K562 (cell line): ENCODE measurements at regions not wholly inside any gene's neighbourhood (a gene's known extent, or its start where the extent isn't known, plus 50 kb on each side); places are given as distances from the start of the nearest gene placed in this dataset.

Source experiments
- ATAC-seq: fragments of 200-7000 bp; cut with Tn5 transposase; 3 replicates; pipeline ENCODE4 v1.9.1; 2020; ENCODE audit warnings: moderate library complexity
- BruUV-seq: library from RNA; stranded (reverse); fragments of 400-500 nt; replicated peaks from 2 replicates; lab custom pipeline; 2021; lab: Mats Ljungman, UMichigan
- CTCF ChIA-PET: fragments of 300-600 bp; formaldehyde crosslinking; extraction: SDS; loops from one replicate; lab custom pipeline; 2021; ENCODE audit warnings: low intra/inter-chr PET ratio; lab: Yijun Ruan, JAX
- POLR2A ChIA-PET: fragments of 300-600, 350-650 bp; sonication (Branson Sonifier 250); formaldehyde crosslinking; extraction: SDS; loops from one replicate; lab custom pipeline; 2021; ENCODE audit warnings: antibody characterized with exemption, inconsistent platforms; lab: Yijun Ruan, JAX
- DNase-seq, 4 experiments: peaks; one replicate each; pipeline versions ENCODE4 v3.0.0 to v3.0.0-alpha.2; 2011 to 2018; ENCODE audit warnings: low spot score in 3 of 4, mixed read lengths in 3 of 4; ENCODE audit errors: extremely low read depth in 1 of 4
- FAIRE-seq: peaks from 2 replicates; lab custom pipeline; 2011; peaks lifted over from hg19 to GRCh38; lab: Jason Lieb, UNC
- H2AFZ ChIP-seq: 2 replicates; pipeline ENCODE4 v1.6.0; 2011; ENCODE audit warnings: low read depth, low read length, control low read depth, inconsistent platforms
- H3K27ac ChIP-seq: fragments of 200-600 bp; 3 replicates; pipeline ENCODE4 v1.8.0; 2011; ENCODE audit warnings: low read depth, mild to moderate bottlenecking, control low read depth, inconsistent platforms, low read length, moderate library complexity, mixed read lengths; ENCODE audit errors: extremely low read depth
- H3K27me3 ChIP-seq, 2 experiments: fragments of 300-600 bp in 1 of 2; 2 replicates in 1 of 2; 3 replicates in 1 of 2; pipeline versions ENCODE4 v1.6.0 to v1.8.0; 2011; ENCODE audit warnings: inconsistent platforms in 2 of 2, low read length in 2 of 2, mild to moderate bottlenecking in 1 of 2, mixed read lengths in 1 of 2, moderate library complexity in 1 of 2; ENCODE audit not compliant: control insufficient read depth in 2 of 2, insufficient read depth in 2 of 2
- H3K36me3 ChIP-seq: fragments of 300-600 bp; 3 replicates; pipeline ENCODE4 v1.8.0; 2011; ENCODE audit warnings: mild to moderate bottlenecking, low read length, inconsistent platforms; ENCODE audit not compliant: control insufficient read depth, insufficient read depth
- H3K4me1 ChIP-seq, 2 experiments: fragments of 200-600 bp in 1 of 2; replicated peaks in 1 of 2; 2 replicates in 1 of 2; 3 replicates in 1 of 2; pipeline versions ENCODE4 v1.5.1 to v1.8.0; 2011; ENCODE audit warnings: inconsistent platforms in 2 of 2, low read length in 2 of 2, mild to moderate bottlenecking in 1 of 2, mixed read lengths in 1 of 2, moderate library complexity in 1 of 2; ENCODE audit not compliant: control insufficient read depth in 2 of 2, insufficient read depth in 2 of 2
- H3K4me2 ChIP-seq: 2 replicates; pipeline ENCODE4 v1.6.1; 2011; ENCODE audit warnings: low read length, control low read depth, inconsistent platforms, mixed read lengths; ENCODE audit not compliant: insufficient read depth
- H3K4me3 ChIP-seq: fragments of 200-600 bp; sonication (generic), shearing (Covaris generic); 2 replicates; pipeline ENCODE4 v1.5.1; 2016; ENCODE audit warnings: control low read depth, inconsistent platforms
- H3K79me2 ChIP-seq: fragments of 200-600 bp; 3 replicates; pipeline ENCODE4 v1.8.0; 2011; ENCODE audit warnings: low read length, inconsistent platforms; ENCODE audit not compliant: control insufficient read depth, insufficient read depth
- H3K9ac ChIP-seq, 2 experiments: 2 replicates each; pipeline versions ENCODE4 v1.6.0 to v1.6.1; 2011; ENCODE audit warnings: low read depth in 2 of 2, low read length in 2 of 2, control low read depth in 1 of 2, inconsistent platforms in 1 of 2, mild to moderate bottlenecking in 1 of 2, mixed read lengths in 1 of 2; ENCODE audit not compliant: insufficient read depth in 1 of 2
- H3K9me1 ChIP-seq: one replicate; pipeline ENCODE4 v1.6.0; 2011; ENCODE audit warnings: inconsistent platforms, mild to moderate bottlenecking, low read length, moderate library complexity; ENCODE audit not compliant: control insufficient read depth, insufficient read depth
- H3K9me3 ChIP-seq: replicated peaks from 2 replicates; pipeline ENCODE4 v1.5.1; 2011; ENCODE audit warnings: low read depth, low read length, inconsistent platforms; ENCODE audit not compliant: control insufficient read depth, insufficient read depth
- H4K20me1 ChIP-seq: replicated peaks from 2 replicates; pipeline ENCODE4 v1.6.1; 2011; ENCODE audit warnings: low read length, inconsistent platforms, mixed read lengths; ENCODE audit not compliant: control insufficient read depth, insufficient read depth
- ATF1 ChIP-seq, 2 experiments: fragments of 450-650 bp in 1 of 2; IDR thresholded peaks; 2 replicates each; pipeline ENCODE4 v1.6.1; 2016; ENCODE audit warnings: missing compliant biosample characterization in 1 of 2, missing genetic modification characterization in 1 of 2
- CXXC5 ChIP-seq: fragments of 250-450 bp; sonication (Bioruptor Pico); IDR thresholded peaks from 2 replicates; pipeline ENCODE4 v1.8.0; 2022; ENCODE audit warnings: inconsistent platforms, mild to moderate bottlenecking, moderate library complexity
- ELF1 ChIP-seq: fragments of 200-800 bp; sonication (Bioruptor generic); IDR thresholded peaks from 2 replicates; pipeline ENCODE4 v1.6.1; 2016; ENCODE audit warnings: missing genetic modification characterization, missing compliant biosample characterization
- MTA3 ChIP-seq: fragments of 450-650 bp; formaldehyde crosslinking; IDR thresholded peaks from 2 replicates; pipeline ENCODE4 v1.6.1; 2017; ENCODE audit warnings: mild to moderate bottlenecking, borderline replicate concordance
- NFE2 ChIP-seq: IDR thresholded peaks from 2 replicates; pipeline ENCODE4 v1.6.1; 2014; ENCODE audit warnings: antibody characterized with exemption, low read depth
- NR1H2 ChIP-seq: sonication (generic); formaldehyde crosslinking; IDR thresholded peaks from 2 replicates; pipeline ENCODE4 v1.4.0; 2020; ENCODE audit warnings: mild to moderate bottlenecking, missing genetic modification reagents
- SMARCE1 ChIP-seq: fragments of 450-650 bp; IDR thresholded peaks from 2 replicates; pipeline ENCODE4 v1.7.1; 2016; ENCODE audit warnings: mild to moderate bottlenecking
- ZNF212 ChIP-seq: fragments of 450-650 bp; formaldehyde crosslinking; IDR thresholded peaks from 2 replicates; pipeline ENCODE4 v1.4.0; 2020; ENCODE audit warnings: mild to moderate bottlenecking
- ZNF316 ChIP-seq: fragments of 450-650 bp; IDR thresholded peaks from 2 replicates; pipeline ENCODE4 v1.6.1; 2016
- ZNF766 ChIP-seq: fragments of 200-800 bp; sonication (Bioruptor generic); conservative IDR thresholded peaks from 2 replicates; pipeline ENCODE4 v1.6.1; 2016; ENCODE audit warnings: missing genetic modification characterization, missing compliant biosample characterization
- in situ Hi-C: fragments of 300-500 bp; cut with MboI; formaldehyde crosslinking; loops from 4 replicates; pipeline ENCODE4 v1.15.0; 2018; ENCODE audit warnings: inconsistent platforms, mixed read lengths
- intact Hi-C: fragments of 100-400 bp; cut with micrococcal nuclease; formaldehyde crosslinking; loops from 2 replicates; pipeline ENCODE4 v1.14.2; 2022
- TF ChIP-seq, protein P1 (sequence below): fragments of 450-650 bp; IDR thresholded peaks from 2 replicates; pipeline ENCODE4 v1.6.1; 2014; ENCODE audit warnings: low read depth, mild to moderate bottlenecking, moderate library complexity, borderline replicate concordance
- TF ChIP-seq, protein P2 (sequence below), 2 experiments: fragments of 450-650 bp; IDR thresholded peaks; 2 replicates each; pipeline ENCODE4 v1.6.1; 2016; ENCODE audit warnings: mild to moderate bottlenecking in 2 of 2, borderline replicate concordance in 1 of 2, low read depth in 1 of 2, moderate library complexity in 1 of 2

DNA sequence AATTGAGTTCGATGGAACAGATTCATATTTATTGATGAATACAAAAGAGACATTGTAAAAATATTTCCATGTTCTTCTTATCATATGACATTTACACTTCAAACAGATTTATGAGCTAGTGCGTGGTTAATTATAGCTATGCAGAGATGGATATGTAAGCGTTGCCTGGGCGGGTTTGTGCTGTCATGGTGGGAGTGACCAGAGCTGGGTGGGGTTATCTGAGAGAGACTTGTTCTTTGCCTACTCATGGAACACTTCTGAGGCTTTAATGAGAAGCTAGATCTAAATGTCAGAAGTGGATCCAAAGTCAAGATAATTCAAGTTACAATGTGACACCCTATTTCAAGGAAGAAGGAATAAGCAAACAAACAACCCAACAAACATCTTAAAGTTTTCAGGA lies 162.3 kb upstream of the ZEB2 start (continued):
- TF ChIP-seq SMARCE1 = 0 out of 2 replicates have a peak, but pooled peaks have one; percentile 29
- peak; percentile 47; the same call in 1 of the 2 replicates for TF ChIP-seq ZNF316
- TF ChIP-seq ATF1 (CRISPR knock-in tag; IDR thresholded peaks at IDR 0.05) = no peak
- peak; percentile 45; the same call in 1 of the 2 replicates for TF ChIP-seq ATF1 (tag; IDR thresholded peaks at IDR 0.05)
- no peak for TF ChIP-seq MTA3
- peak; percentile 55 for TF ChIP-seq CXXC5 (CRISPR knock-in tag)
- TF ChIP-seq, protein P1, sequence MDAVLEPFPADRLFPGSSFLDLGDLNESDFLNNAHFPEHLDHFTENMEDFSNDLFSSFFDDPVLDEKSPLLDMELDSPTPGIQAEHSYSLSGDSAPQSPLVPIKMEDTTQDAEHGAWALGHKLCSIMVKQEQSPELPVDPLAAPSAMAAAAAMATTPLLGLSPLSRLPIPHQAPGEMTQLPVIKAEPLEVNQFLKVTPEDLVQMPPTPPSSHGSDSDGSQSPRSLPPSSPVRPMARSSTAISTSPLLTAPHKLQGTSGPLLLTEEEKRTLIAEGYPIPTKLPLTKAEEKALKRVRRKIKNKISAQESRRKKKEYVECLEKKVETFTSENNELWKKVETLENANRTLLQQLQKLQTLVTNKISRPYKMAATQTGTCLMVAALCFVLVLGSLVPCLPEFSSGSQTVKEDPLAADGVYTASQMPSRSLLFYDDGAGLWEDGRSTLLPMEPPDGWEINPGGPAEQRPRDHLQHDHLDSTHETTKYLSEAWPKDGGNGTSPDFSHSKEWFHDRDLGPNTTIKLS = no peak
- TF ChIP-seq ZNF212 (CRISPR knock-in tag) = no peak
- TF ChIP-seq NFE2 = peak; percentile 82
- TF ChIP-seq ELF1 (tag) = no peak
- TF ChIP-seq, all 486 proteins: peak for 44

GRCh38 chr2:144681389-144681788 lies 161.5 kb upstream of the ZEB2 start:
- TF ChIP-seq, protein P2, sequence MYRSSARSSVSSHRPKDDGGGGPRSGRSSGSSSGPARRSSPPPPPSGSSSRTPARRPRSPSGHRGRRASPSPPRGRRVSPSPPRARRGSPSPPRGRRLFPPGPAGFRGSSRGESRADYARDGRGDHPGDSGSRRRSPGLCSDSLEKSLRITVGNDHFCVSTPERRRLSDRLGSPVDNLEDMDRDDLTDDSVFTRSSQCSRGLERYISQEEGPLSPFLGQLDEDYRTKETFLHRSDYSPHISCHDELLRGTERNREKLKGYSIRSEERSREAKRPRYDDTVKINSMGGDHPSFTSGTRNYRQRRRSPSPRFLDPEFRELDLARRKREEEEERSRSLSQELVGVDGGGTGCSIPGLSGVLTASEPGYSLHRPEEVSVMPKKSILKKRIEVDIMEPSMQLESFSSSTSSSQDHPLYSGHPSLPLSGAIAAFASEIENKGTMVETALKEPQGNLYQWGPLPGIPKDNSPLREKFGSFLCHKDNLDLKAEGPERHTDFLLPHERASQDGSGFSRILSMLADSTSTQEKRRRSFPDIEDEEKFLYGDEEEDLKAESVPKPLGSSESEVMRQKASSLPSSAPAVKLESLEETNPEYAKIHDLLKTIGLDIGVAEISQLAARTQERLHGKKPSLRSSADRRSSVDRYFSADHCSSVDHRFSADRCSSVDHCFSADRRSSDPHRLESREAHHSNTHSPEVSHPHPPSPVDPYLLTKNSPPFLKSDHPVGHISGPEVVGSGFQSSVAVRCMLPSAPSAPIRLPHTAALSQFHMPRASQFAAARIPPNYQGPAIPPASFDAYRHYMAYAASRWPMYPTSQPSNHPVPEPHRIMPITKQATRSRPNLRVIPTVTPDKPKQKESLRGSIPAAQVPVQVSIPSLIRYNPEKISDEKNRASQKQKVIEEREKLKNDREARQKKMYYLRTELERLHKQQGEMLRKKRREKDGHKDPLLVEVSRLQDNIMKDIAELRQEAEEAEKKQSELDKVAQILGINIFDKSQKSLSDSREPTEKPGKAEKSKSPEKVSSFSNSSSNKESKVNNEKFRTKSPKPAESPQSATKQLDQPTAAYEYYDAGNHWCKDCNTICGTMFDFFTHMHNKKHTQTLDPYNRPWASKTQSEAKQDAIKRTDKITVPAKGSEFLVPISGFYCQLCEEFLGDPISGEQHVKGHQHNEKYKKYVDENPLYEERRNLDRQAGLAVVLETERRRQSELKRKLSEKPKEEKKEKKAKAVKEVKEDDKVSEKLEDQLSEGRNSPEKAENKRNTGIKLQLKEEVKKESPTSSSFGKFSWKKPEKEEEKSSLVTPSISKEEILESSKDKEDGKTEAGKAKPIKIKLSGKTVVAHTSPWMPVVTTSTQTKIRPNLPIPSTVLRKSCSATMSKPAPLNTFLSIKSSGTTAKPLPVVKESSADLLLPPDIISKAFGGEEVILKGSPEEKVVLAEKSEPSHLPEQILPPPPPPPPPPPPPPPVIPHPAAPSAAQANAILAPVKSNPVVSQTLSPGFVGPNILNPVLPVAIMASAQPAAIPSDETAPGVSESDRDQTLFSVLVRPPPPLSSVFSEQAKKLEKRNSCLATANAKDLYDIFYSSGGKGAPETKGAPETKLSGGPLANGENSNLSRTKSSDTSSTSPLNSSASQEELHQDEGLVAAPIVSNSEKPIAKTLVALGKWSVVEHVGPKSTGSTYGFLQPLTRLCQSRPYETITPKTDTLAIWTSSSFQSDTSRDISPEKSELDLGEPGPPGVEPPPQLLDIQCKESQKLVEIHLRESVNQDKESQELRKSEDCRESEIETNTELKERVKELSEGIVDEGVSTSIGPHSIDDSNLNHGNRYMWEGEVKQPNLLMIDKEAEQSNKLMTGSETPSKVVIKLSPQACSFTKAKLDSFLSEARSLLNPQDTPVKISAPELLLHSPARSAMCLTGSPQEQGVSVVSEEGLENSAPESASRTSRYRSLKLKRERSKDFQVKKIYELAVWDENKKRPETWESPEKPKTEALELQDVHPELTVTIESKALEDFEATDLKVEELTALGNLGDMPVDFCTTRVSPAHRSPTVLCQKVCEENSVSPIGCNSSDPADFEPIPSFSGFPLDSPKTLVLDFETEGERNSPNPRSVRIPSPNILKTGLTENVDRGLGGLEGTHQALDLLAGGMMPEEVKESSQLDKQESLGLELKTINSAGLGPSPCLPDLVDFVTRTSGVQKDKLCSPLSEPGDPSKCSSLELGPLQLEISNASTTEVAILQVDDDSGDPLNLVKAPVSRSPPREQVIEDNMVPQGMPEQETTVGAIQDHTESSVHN (IDR thresholded peaks at IDR 0.05; ENCODE audit: borderline replicate concordance in 1 of 2, low read depth in 1 of 2) = 0 out of 4 replicates have a peak, but pooled peaks of 1 of the 2 experiments have one; percentile 4
- TF ChIP-seq ZNF766 (CRISPR knock-in tag) (no peak), NR1H2 (CRISPR knock-in tag) (no peak)
- H3K4me2 ChIP-seq = no peak overlapping the region
- intact Hi-C loops (loop anchor here (5.0 kb wide), 1 partner anchor 84 kb away; no protein-coding TSS in a partner anchor), in situ Hi-C loops (no loop called here)
- DNase-seq (no peak), ATAC-seq (no peak), FAIRE-seq (no peak)
- no TSS peak for BruUV-seq
- POLR2A ChIA-PET = interaction anchor here (0.6 to 1.6 kb wide), 6 partner anchors 13 to 201 kb away, joined by 3 to 4 read pairs (median 4); partner anchors contain the start of gene ZEB2
- no peak overlapping the region for H3K27ac ChIP-seq
- H2AFZ ChIP-seq = peak overlapping the region; percentile 78; the same call in 1 of the 2 replicates
- peaks cover 0 to 23% of the 10 kb centered on the region in 2 experiments; a peak in 3 of 5 replicates for H3K4me1 ChIP-seq
- H3K36me3 ChIP-seq = no peaks in the 10 kb centered on the region
- no peak overlapping the region for H3K4me3 ChIP-seq
- no peaks in the 10 kb centered on the region for H3K27me3 ChIP-seq
- CTCF ChIA-PET = no interaction called here
- no peaks in the 10 kb centered on the region for H4K20me1 ChIP-seq
- no peaks in the 10 kb centered on the region for H3K9me3 ChIP-seq
- no peaks in the 10 kb centered on the region for H3K79me2 ChIP-seq
- no peaks in the 10 kb centered on the region for H3K9me1 ChIP-seq
- H3K9ac ChIP-seq = 0 out of 4 replicates have a peak overlapping the region, but pooled peaks of 1 of the 2 experiments have one; percentile 9
